ENCODE measurements at regions not wholly inside any gene's neighbourhood (a gene's known extent, or its start where the extent isn't known, plus 50 kb on each side); places are given as distances from the start of the nearest gene placed in this dataset.

DNA sequence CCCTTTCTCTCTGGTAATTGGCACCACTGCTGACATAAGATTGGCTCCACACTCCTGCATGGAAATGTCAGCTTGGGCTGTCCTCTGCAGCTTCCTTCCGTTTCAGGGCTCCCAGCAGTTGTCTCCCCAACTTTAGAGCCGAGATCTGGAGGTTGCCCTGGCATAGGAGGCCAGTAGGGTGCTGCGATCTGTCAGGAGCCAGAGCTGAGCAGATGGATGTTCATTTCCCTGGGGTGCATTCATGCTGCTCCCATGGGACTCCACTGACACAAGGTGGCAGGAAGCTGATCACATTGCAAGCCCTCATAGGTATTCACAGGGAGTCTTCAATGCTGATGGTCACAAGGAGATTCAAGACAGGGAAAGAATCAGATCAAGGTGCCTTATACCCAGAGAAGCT, 116.6 kb upstream of the RAI2 start:
- TF ChIP-seq POLR2A (IDR thresholded peaks at IDR 0.05) = no peak
- TF ChIP-seq, protein P1, sequence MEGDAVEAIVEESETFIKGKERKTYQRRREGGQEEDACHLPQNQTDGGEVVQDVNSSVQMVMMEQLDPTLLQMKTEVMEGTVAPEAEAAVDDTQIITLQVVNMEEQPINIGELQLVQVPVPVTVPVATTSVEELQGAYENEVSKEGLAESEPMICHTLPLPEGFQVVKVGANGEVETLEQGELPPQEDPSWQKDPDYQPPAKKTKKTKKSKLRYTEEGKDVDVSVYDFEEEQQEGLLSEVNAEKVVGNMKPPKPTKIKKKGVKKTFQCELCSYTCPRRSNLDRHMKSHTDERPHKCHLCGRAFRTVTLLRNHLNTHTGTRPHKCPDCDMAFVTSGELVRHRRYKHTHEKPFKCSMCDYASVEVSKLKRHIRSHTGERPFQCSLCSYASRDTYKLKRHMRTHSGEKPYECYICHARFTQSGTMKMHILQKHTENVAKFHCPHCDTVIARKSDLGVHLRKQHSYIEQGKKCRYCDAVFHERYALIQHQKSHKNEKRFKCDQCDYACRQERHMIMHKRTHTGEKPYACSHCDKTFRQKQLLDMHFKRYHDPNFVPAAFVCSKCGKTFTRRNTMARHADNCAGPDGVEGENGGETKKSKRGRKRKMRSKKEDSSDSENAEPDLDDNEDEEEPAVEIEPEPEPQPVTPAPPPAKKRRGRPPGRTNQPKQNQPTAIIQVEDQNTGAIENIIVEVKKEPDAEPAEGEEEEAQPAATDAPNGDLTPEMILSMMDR (IDR thresholded peaks at IDR 0.05) = no peak

All from gastroesophageal sphincter (tissue), 3 donors.